NCI-H2227 (cell line): ENCODE measurements at regions not wholly inside any gene's neighbourhood (a gene's known extent, or its start where the extent isn't known, plus 50 kb on each side); places are given as distances from the start of the nearest gene placed in this dataset.
A peak's percentile ranks its signal among the peaks of the same experiment; 100 is the strongest.
"Not testable (repeated sequence)": the region's sequence is repeated elsewhere in the genome, so short reads cannot be mapped to it uniquely, and the experiment has no call there.

Experiments used
- DNase-seq: peaks from one replicate; lab custom pipeline; 2025; ENCODE audit not compliant: unreplicated experiment; lab: John Stamatoyannopoulos, UW

DNA sequence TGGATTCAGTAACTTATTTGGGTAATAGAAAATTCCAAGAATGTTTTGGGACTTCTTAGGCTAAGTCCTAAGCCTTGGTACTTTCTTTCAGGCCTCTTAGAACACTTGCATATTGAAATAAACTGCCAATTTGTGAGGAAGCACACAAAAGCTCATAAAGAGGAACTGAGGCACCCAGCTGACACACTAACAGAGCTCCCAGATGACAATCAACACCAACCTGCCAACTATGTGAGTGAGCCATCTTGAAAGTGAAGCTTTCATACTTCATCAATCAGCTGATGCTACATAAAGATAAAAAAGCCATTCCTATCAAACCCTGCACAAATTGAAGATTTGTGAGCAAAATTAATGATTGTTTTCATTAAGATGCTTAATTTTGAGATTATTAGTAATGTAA is 832.5 kb upstream of the EPHA7 start:
- DNase-seq, result no peak

DNA sequence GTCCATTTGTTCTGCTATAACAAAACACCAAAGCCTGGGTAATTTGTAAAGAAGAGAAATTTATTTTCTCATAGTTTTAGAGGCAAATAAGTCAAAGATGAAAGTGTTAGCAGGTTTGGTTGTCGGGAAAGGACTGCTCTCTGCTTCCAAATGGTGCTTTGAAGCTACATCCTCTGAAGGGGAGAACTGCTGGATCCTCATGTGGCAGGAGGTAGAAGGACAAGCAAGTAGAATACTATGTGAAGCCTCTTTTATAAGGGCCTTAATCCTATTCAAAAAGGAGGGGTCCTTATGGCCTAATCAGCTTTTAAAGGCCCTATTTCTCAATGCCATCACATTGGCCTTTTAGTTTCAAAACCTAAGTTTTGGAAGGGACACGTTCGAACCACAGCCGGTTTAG is 826.0 kb upstream of the EPHA7 start:
- DNase-seq, result no peak

DNA sequence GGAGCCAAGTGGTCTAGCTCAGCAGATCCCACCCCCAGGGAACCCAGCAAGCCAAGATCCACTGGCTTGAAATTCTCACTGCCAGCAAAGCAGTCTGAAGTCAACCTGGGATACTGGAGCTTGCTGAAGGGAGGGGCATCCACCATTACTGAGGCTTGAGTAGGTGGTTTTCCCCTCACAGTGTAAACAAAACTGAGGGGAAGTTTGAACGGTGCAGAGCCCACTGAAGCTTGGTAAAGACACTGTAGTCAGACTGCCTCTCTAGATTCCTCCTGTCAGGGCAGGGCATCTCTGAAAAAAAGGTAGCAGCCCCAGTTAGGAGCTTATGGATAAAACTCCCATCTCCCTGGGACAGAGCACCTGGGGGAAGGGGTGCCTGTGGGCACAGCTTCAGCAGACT is 819.5 kb upstream of the EPHA7 start:
- no peak for DNase-seq

DNA sequence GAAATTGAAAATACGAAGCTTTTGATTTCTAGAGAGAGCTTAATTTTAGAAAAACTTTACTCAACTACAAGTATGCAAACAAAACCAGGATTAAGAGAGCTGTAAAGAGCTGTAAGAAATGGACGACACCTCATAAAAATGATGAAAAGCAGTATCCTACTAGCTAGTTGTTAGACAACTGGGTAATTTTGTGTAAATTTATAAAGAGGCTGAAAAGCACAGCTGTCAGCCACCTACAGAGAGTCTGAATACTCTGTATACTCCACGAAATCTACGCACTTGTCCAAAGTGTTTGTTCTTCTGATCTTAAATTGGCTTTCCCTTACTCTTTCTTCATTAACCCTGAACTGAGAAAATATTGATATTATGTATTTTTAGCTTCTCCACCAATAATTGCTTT is 808.4 kb upstream of the EPHA7 start:
- DNase-seq, result peak; percentile 26

DNA sequence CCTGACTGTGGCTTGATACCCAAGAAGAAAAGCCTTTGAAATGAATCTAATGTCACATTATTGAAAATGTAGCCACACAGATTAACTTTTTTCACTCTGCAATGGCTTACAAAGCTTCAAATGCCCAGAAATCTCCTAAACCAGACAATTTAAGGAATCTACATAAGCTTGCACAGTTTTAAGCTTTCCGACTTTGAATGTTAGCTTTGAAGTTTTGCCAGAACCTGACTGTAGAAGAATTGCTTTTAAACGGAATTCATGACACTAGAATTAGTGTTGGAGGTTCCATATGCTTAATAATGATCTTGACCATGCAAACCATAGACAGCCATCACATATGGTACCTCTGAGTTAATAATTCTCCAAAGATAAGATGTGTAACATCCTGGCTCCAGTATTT is 798.5 kb upstream of the EPHA7 start:
- DNase-seq, result no peak

DNA sequence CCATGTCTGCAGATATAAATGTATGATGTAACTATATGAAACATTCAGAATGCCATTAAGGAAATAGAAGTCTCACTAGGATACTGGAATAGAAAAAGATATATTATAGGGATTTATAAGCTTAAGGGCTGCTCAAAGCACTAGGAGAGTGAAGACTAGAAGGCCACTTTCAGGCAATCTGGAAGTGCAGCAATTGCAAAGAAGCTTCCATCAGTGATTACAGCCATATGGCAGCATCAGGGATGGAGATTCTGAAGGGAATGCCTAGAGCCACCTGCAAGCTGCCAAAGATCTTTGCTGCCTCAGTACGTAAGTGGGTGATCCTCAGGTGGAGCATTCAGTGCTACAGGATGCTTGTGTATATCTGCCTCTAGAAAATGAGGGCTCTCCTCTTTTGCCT is 796.2 kb upstream of the EPHA7 start:
- DNase-seq, result no peak

DNA sequence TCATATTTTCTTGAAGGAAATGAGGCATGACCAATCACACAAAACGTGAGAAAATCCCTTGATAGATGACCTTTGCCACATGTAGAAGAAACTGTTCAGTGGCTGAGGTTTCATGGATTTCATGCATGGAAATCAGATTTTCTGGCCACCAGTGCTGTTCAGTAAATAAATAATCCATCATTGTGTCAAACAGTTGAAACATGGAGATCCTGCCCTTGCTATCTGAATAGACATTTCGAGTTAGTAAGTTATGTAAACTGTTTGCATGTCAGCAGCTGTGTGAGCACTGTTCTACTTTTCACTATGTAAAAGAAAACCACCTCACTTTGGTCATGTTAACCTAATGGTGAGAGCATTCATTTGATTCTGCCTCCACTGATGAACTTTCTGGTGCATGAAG is 793.9 kb upstream of the EPHA7 start:
- no peak for DNase-seq

DNA sequence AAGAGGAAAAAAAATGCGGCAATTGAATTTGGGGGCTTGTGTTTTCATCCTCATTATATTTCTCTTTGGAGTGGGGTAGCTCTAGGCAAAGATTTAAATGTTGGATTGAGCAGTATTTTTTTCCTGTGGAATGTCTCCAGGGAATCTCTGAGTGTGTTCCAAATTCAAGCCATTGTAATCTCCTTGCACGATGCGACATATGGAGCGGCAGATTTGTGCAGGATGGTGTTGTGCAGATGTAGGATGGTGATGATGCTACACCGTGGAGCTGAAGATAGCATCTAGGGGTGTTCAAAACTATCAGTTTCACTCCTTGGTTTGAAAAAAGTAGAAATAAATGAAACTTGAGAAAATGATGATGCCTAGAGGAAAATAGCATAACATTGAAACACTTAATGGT is 777.5 kb upstream of the EPHA7 start:
- DNase-seq, result no peak

DNA sequence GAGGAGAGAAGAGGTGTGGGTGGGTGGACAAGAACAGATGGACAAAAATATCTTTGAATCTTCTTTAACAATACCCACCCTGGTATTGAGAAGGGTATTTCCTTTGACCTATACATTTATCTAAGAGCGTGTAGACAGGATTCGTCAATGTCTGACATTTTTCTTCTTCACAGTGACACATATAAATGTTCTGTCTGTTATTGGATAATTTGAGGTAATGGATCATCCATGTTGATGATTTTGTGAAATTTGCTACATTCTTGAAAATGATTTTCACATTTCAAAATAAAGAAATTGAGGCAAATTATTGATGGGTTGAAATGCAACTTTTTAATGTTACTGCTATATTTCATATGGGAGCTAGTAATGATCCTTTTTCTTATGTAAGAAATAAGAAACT is 770.7 kb upstream of the EPHA7 start:
- DNase-seq, result no peak

DNA sequence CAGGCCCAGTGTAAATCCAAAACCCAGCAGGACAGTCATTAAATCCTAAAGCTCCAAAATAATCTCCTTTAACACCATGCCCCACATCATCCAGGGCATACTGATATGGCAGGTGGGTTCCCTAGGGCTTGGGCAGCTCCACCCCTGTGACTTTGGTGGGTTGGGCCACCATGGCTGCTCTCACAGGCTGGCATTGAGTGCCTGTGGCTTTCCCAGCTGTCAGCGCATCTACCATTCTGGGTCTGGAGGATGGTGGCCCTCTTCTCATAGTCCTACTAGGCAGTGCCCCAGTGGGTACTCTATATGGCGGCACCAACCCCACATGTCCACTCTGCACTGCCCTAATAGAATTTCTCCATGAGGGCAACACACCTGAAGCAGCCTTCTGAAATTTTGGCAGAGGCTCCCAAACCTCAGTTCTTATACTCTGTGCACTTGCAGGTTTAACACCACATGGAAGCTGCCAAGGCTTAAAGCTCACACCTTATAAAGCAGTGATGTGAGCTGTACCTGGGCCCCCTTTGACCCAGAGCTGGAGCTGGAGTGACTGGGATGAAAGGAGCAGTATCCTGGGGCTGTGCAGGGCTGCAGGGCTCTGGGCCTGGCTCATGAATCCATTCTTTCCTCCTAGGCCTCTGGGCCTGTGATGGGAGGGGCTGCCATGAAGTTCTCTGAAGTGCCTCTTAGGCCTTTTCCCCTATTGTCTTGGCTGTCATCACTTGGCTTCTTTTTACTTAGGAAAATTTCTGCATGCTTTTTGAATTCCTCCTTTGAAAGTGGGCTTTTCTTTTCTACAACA is 765.5 kb upstream of the EPHA7 start:
- DNase-seq, result no peak

DNA sequence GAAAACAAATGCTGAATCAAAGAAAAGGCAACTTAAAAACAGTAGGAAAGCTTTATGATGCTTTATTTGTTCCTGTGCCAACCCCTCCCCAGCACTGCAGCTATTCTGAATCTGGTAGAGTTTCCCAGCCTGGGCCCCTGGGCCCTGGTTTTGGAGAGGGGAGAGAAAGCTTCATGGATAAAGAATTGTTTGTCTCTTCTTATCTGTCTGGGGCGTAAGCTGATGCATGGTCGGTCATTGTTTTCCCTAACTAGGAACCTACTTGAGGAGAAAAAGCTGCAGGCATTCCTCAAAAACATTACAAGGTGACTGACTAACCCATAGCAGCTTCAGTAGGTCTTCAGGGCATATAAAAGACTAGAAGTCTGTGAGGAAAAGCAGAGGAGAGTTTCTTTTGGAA is 758.1 kb upstream of the EPHA7 start:
- DNase-seq, result no peak

DNA sequence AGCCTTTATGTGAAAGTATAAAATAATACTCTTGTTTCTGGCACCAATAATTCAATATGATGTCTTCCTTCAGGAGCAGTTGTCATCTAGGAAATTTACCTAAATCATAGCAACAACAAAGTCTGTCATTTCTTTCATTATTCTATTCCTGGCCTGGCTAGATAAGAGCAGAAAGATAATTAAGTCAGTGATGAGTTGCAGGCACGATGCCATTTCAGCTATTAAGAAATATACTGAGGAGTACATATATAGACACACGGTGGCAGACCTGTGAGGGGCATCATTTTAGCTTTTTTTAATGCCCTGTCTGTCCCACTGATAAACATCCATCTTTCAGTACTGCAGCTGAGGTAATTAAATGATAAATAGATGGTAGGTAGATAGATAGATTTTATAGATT is 756.1 kb upstream of the EPHA7 start:
- DNase-seq, result no peak

DNA sequence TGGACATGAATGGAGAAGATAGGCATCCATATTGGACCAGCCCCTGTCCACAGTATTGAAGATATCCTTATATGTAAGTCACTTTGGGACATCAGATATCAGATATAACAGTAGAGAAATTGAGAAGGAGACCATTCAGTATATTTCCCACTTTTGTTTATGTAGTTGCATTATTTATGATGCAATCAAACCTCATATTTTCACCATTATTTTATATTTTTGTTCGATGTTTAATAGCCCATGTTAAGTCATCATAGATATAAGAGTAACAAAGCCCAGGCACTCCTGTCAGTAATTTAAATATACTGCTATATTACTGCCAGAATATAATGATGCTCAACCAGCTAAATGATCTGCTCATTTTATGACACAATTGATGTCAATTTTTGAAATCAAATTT is 744.5 kb upstream of the EPHA7 start:
- DNase-seq, result no peak

DNA sequence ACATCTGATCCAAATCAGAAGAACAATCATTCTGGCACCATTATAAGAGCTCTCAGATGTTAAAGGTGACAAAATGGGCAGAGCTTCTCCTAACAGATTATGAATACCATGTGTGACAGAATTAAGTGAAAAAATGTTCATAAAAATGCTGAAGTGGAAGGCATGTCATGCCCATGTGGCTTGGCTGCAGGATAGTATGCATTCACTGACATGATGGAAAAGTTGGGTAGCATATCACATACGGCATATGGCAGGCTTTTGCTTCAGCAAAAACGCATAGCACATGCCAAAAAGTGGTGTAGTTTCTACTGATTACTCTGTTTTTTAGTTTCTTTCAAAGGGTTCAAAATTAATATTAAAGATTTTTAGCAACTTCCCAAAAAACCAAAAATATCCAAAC is 731.5 kb upstream of the EPHA7 start:
- DNase-seq, result no peak

DNA sequence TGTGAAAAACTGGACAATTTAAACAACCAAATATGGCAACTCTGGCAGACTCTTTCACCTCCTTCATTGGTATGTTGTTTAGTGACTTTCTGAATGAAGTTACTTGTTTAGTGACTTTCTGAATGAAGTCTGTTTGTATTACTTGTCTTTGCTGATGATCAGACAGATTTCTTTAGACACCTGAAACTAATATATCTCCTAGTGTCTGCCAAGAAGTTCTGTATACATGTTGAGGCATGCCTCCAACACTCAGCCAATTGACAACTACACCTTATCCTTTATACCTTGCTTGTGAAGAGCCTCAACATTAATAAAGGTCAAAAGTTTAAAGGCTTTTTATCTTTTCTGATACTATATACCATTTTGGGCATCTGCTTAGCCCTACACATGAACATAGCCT is 725.4 kb upstream of the EPHA7 start:
- DNase-seq, result no peak

DNA sequence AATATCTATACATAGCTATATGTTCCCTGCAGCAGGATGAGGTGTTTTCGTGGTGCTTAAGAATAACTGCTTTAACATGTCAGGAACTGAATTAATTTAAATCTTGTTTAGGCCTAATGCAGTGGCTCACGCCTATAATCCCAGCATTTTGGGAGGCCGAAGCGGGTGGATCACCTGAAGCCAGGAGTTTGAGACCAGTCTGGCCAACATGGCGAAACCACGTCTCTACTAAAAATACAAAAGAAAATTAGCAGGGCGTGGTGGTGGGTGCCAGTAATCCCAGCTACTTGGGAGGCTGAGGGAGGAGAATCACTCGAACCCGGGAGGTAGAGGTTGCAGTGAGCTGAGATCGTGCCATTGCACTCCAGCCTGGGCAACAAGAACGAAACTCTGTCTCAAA is 717.8 kb upstream of the EPHA7 start:
- not testable (repeated sequence) for DNase-seq

DNA sequence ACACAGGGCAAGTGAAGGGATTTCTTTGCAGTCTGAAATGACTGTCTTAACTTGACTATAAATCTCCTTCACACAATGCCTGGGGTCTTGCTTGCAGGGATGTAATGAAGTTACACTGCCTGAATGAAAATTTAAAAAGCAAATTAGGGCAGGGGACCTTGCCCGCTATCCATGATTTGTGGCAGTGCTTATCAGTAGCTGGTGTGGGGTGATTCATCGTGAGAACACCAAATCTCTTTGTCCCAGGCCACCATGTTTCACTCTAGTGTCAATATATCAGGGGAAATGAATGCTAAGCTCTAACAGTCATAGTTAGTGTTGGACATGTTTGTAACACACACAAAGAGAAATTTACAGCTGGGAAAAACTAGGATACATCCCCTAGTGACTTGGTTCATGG is 713.7 kb upstream of the EPHA7 start:
- DNase-seq, result no peak

DNA sequence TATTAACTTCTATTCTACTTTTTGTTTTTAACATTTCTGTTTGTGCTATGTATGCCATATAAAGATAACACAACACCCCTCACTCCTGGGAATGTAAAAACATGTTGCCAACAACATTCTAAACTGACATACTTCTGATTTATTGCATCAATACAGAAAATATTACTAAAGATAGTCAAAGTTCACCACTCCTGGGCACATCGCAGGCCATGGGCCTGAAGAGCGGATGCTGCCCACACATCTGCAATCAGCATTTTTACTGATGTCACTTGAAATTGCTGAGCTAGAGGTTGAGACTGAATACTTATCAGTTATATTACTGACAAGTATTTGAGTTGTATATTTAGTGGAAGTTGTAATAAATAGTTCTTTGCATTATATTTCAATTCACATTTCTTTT is 711.9 kb upstream of the EPHA7 start:
- DNase-seq, result no peak

DNA sequence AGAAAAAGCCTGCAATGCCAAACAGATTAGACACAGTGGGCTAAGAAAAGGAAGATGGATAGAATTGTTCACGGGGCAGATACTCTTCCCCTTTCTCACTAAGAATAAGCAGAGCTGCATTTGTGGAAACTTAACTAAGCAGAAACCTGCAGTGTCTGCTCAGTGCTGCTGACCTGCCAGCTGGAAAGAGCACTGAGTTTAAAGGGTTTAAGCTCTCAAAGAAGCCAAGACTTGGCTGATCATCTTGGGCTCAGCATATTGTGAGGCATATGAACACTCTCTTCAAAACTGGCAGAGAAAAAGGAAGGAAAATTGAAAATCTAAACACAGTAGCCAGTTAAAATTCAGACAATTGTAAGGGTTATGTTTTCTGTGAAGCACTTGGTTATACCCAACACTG is 711.1 kb upstream of the EPHA7 start:
- no peak for DNase-seq

DNA sequence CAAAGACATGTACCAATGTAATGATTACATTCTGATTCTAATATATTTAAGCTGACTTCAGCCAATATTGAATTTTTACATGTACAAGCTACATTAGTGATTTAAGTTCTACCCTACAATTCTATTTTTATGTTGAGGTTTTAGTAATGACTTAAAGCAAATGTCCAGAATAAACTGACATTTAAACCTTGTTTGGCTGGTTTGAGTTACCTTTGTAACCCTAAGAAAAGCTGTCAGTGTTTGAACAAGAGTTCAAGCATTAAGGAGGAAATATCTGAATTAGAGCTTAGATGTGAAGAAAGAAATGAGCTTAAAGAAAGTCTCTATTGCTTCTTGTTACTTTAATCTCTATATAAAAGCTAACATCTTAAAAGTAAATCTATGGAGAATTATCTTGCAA is 710.6 kb upstream of the EPHA7 start:
- DNase-seq, result no peak

DNA sequence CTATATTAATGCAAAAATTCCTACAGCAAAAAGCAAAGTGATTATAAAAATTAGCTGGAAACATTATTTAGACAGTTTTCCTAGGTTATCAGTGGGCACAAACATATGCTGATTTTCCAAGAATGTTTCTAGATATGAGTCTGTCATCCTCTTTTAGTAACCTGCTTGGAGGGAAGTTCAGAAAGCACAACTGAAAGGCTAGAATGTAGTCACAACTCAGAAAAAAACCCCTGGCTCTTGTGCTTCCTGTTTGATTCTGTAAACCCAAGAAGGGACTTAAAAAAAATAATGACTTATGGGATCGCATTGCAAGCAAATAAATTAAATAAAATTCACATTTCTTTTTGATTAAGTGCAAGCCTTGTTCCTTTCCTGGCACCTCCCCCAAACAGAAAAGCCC is 708.4 kb upstream of the EPHA7 start:
- DNase-seq, result no peak

DNA sequence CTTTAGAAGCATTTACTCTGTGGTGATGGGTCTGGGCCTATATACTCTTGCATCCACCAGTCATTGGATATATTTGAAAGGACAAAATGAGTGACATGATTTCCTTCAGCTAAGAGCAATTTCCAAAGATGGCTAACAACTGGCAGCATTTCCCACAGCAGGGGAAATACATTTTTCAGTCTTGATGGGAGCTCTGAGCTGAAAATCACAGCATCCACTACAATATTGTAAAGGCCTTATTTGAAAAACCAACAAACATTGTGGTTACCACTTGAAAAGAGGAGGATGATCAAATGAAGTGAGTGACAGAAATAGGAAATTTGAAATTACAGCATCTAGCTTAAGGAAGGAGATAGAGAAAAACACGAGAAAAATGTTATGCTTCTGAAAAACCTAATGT is 705.0 kb upstream of the EPHA7 start:
- no peak for DNase-seq

DNA sequence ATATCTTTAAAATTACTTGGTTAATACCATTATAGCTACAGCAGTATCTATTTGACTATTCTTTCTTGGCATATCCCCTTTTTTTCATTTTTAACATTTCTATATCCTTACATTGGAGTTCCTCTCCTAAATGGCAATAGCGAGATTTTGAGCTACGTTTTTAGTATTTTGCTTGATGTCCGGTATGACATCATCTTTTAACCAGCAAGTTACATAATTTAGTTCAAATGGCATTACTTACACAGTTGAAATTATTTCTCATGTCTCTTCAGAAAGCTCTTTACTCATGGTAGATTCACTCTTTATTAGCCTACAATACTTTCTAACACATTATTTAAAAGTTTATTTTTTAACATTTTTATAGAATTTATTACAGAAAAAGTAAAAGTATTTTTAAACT is 701.7 kb upstream of the EPHA7 start:
- no peak for DNase-seq

DNA sequence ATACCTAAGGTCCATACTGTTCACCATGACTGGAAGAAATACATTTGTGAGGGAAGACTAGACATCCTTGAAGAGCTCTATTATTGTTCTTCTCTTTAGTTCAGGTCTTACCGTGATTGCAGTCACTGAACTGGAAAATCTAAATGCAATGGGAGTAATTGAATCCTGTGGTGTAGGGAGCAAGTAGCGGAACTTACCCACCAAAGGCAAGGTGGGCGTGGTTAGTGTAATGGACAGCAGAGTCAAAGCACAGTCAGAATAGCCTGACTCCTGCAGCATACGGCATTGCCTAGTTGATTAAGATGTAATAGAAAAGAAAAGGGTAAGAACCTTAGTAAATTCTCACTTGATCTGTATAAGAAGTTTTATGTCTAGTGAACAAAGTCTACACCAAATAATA is 679.7 kb upstream of the EPHA7 start:
- no peak for DNase-seq
